H1 (cell line): ENCODE measurements at regions not wholly inside any gene's neighbourhood (a gene's known extent, or its start where the extent isn't known, plus 50 kb on each side); places are given as distances from the start of the nearest gene placed in this dataset.

Experiments
- CTCF ChIA-PET: fragments of 300-600 bp; sonication (Branson Sonifier 250); formaldehyde crosslinking; loops from one replicate; lab custom pipeline; 2021; ENCODE audit not compliant: partially characterized antibody; lab: Charles Lee
- POLR2A ChIA-PET: fragments of 300-600 bp; sonication (Branson Sonifier 250); formaldehyde crosslinking; loops from one replicate; lab custom pipeline; 2021; ENCODE audit warnings: inconsistent platforms; ENCODE audit not compliant: partially characterized antibody; lab: Charles Lee
- DNase-seq, 2 experiments: peaks; one replicate each; pipeline versions ENCODE4 v3.0.0 to v3.0.0-alpha.2; 2010 to 2022; ENCODE audit warnings: low spot score in 2 of 2, low read depth in 1 of 2, mixed read lengths in 1 of 2
- FAIRE-seq: peaks from 2 replicates; lab custom pipeline; 2011; peaks lifted over from hg19 to GRCh38; lab: Jason Lieb, UNC
- H2AFZ ChIP-seq: 2 replicates; pipeline ENCODE4 v1.8.1; 2012; ENCODE audit warnings: low read length, inconsistent platforms
- H2AK5ac ChIP-seq: 2 replicates; pipeline ENCODE4 v1.6.1; 2013; ENCODE audit warnings: low read depth, low read length
- H2BK120ac ChIP-seq: replicated peaks from 2 replicates; pipeline ENCODE3; 2013; ENCODE audit warnings: low read depth, low read length, inconsistent platforms
- H2BK12ac ChIP-seq: 2 replicates; pipeline ENCODE4 v1.6.1; 2013; ENCODE audit warnings: low read depth, low read length
- H2BK15ac ChIP-seq: 2 replicates; pipeline ENCODE4 v1.6.1; 2013; ENCODE audit warnings: low read length
- H2BK20ac ChIP-seq: 2 replicates; pipeline ENCODE4 v1.6.1; 2013; ENCODE audit warnings: low read length
- H2BK5ac ChIP-seq: 2 replicates; pipeline ENCODE4 v1.6.1; 2013; ENCODE audit warnings: low read depth, low read length
- H3K14ac ChIP-seq: 2 replicates; pipeline ENCODE4 v1.6.1; 2013; ENCODE audit warnings: inconsistent platforms; ENCODE audit not compliant: insufficient read length
- H3K18ac ChIP-seq: 2 replicates; pipeline ENCODE4 v1.6.1; 2013; ENCODE audit warnings: low read length; ENCODE audit errors: extremely low read depth
- H3K23ac ChIP-seq: 2 replicates; pipeline ENCODE4 v1.6.1; 2013; ENCODE audit warnings: inconsistent platforms; ENCODE audit not compliant: insufficient read length
- H3K23me2 ChIP-seq: 2 replicates; pipeline ENCODE4 v1.6.1; 2013; ENCODE audit warnings: low read depth, low read length
- H3K27ac ChIP-seq: 2 replicates; pipeline ENCODE4 v1.6.1; 2011; ENCODE audit warnings: low read depth, low read length, inconsistent platforms
- H3K27me3 ChIP-seq, 4 experiments: replicated peaks in 1 of 4; 1 replicate in 1 of 4; 2 replicates in 3 of 4; pipeline versions ENCODE4 v1.6.1 to v1.8.1; 2011 to 2013; ENCODE audit warnings: low read length in 3 of 4, mild to moderate bottlenecking in 3 of 4, inconsistent platforms in 2 of 4, mixed read lengths in 2 of 4, moderate library complexity in 1 of 4; ENCODE audit not compliant: control insufficient read depth in 3 of 4, insufficient read depth in 3 of 4; ENCODE audit errors: extremely low read depth in 1 of 4
- H3K36me3 ChIP-seq, 4 experiments: 2 replicates each; pipeline versions ENCODE4 v1.6.1 to v1.8.1; 2011 to 2013; ENCODE audit warnings: mild to moderate bottlenecking in 4 of 4, low read length in 3 of 4, moderate library complexity in 2 of 4, control low read depth in 1 of 4, inconsistent platforms in 1 of 4; ENCODE audit not compliant: insufficient read depth in 4 of 4, control insufficient read depth in 2 of 4
- H3K4ac ChIP-seq: replicated peaks from 2 replicates; pipeline ENCODE3; 2013; ENCODE audit warnings: low read length, low read depth, mixed read lengths, inconsistent platforms; ENCODE audit not compliant: insufficient read length
- H3K4me1 ChIP-seq, 4 experiments: replicated peaks in 1 of 4; 1 replicate in 1 of 4; 2 replicates in 3 of 4; pipeline versions ENCODE4 v1.6.1 to v1.8.1; 2011 to 2013; ENCODE audit warnings: low read length in 3 of 4, inconsistent platforms in 2 of 4, mixed read lengths in 1 of 4; ENCODE audit not compliant: insufficient read depth in 4 of 4, control insufficient read depth in 3 of 4
- H3K4me2 ChIP-seq, 2 experiments: 2 replicates each; pipeline versions ENCODE4 v1.6.1 to v1.8.1; 2011 to 2013; ENCODE audit warnings: low read depth in 2 of 2, low read length in 2 of 2, control low read depth in 1 of 2, inconsistent platforms in 1 of 2, mild to moderate bottlenecking in 1 of 2; ENCODE audit not compliant: insufficient read depth in 1 of 2
- H3K4me3 ChIP-seq, 4 experiments: fragments of 200-600, 300-600 bp in 1 of 4; sonication (generic), shearing (Covaris generic), sonication (Bioruptor Twin) in 1 of 4; 2 replicates each; pipeline versions ENCODE4 v1.5.1 to v1.8.1; 2011 to 2016; ENCODE audit warnings: low read length in 4 of 4, low read depth in 3 of 4, control low read depth in 2 of 4, inconsistent platforms in 2 of 4, mild to moderate bottlenecking in 2 of 4, mixed read lengths in 1 of 4, moderate library complexity in 1 of 4; ENCODE audit not compliant: insufficient read depth in 2 of 4; ENCODE audit errors: extremely low read depth in 1 of 4
- H3K56ac ChIP-seq: replicated peaks from 2 replicates; pipeline ENCODE3; 2013; ENCODE audit warnings: low read depth, mild to moderate bottlenecking, mixed read lengths, low read length, inconsistent platforms; ENCODE audit not compliant: insufficient read length
- H3K79me1 ChIP-seq: 2 replicates; pipeline ENCODE4 v1.6.1; 2013; ENCODE audit warnings: low read depth, low read length, control low read depth
- H3K79me2 ChIP-seq, 2 experiments: 2 replicates each; pipeline versions ENCODE4 v1.6.1 to v1.8.1; 2012 to 2013; ENCODE audit warnings: low read length in 2 of 2, mild to moderate bottlenecking in 2 of 2, inconsistent platforms in 1 of 2; ENCODE audit not compliant: insufficient read depth in 2 of 2, control insufficient read depth in 1 of 2
- H3K9ac ChIP-seq, 4 experiments: replicated peaks in 1 of 4; 1 replicate in 1 of 4; 2 replicates in 3 of 4; pipeline versions ENCODE4 v1.6.1 to v1.8.1; 2011 to 2013; ENCODE audit warnings: low read depth in 3 of 4, low read length in 3 of 4, control low read depth in 2 of 4, mild to moderate bottlenecking in 2 of 4, moderate library complexity in 2 of 4, inconsistent platforms in 1 of 4; ENCODE audit errors: extremely low read depth in 1 of 4
- H3K9me3 ChIP-seq, 2 experiments: 2 replicates each; pipeline versions ENCODE4 v1.6.1 to v1.8.1; 2012 to 2013; ENCODE audit warnings: mild to moderate bottlenecking in 2 of 2, moderate library complexity in 2 of 2, control low read depth in 1 of 2, inconsistent platforms in 1 of 2, low read depth in 1 of 2, low read length in 1 of 2, mixed read lengths in 1 of 2; ENCODE audit not compliant: insufficient read depth in 2 of 2
- H4K20me1 ChIP-seq, 2 experiments: replicated peaks in 1 of 2; 2 replicates each; pipeline versions ENCODE3 to v1.8.1; 2011 to 2013; ENCODE audit warnings: inconsistent platforms in 2 of 2, low read length in 2 of 2, mild to moderate bottlenecking in 1 of 2; ENCODE audit not compliant: insufficient read depth in 2 of 2, control insufficient read depth in 1 of 2
- H4K5ac ChIP-seq: 2 replicates; pipeline ENCODE4 v1.6.1; 2013; ENCODE audit warnings: low read length, low read depth, mixed read lengths, inconsistent platforms; ENCODE audit not compliant: insufficient read length
- H4K8ac ChIP-seq: 2 replicates; pipeline ENCODE4 v1.8.0; 2013; ENCODE audit warnings: mild to moderate bottlenecking, moderate library complexity, low read length, inconsistent platforms; ENCODE audit not compliant: insufficient read depth; ENCODE audit errors: extremely low read depth
- H4K91ac ChIP-seq: replicated peaks from 2 replicates; pipeline ENCODE3; 2013; ENCODE audit warnings: low read length, mixed read lengths, inconsistent platforms; ENCODE audit not compliant: insufficient read length
- CBX8 ChIP-seq: fragments of 300-800, 300-1000 bp; sonication (generic); IDR thresholded peaks from 2 replicates; pipeline ENCODE4 v1.7.1; 2016; ENCODE audit warnings: low read depth, low read length, borderline replicate concordance
- CHD2 ChIP-seq: IDR thresholded peaks from 2 replicates; pipeline ENCODE4 v1.6.1; 2012; ENCODE audit warnings: low read length, improper control_type of control experiment
- CREB1 ChIP-seq: IDR thresholded peaks from 2 replicates; pipeline ENCODE4 v1.6.1; 2012; ENCODE audit warnings: inconsistent platforms
- KDM1A ChIP-seq: fragments of 200-600, 300-600 bp; sonication (generic); IDR thresholded peaks from 2 replicates; pipeline ENCODE4 v1.7.1; 2016; ENCODE audit warnings: mild to moderate bottlenecking, low read length, borderline replicate concordance
- KDM5A ChIP-seq: fragments of 200-600 bp; IDR thresholded peaks from 2 replicates; pipeline ENCODE4 v1.7.1; 2012; ENCODE audit warnings: mild to moderate bottlenecking, low read length, inconsistent platforms, mixed read lengths
- NANOG ChIP-seq: IDR thresholded peaks from 2 replicates; pipeline ENCODE4 v1.6.1; 2011; ENCODE audit warnings: low read length, low read depth, mild to moderate bottlenecking, inconsistent platforms; ENCODE audit not compliant: insufficient read depth, poor library complexity, severe bottlenecking
- SIRT6 ChIP-seq: IDR thresholded peaks from one replicate; pipeline ENCODE4 v1.7.1; 2012; ENCODE audit warnings: low read length, inconsistent platforms
- SUZ12 ChIP-seq: fragments of 200-600 bp; sonication (generic); IDR thresholded peaks from 2 replicates; pipeline ENCODE4 v1.6.1; 2012; ENCODE audit warnings: mild to moderate bottlenecking, inconsistent platforms, low read length, moderate library complexity, mixed read lengths
- TAF7 ChIP-seq: optimal IDR thresholded peaks from 2 replicates; pipeline ENCODE3; 2011; ENCODE audit warnings: low read depth, mild to moderate bottlenecking, inconsistent platforms, low read length, moderate library complexity, borderline replicate concordance
- TCF12 ChIP-seq: IDR thresholded peaks from 2 replicates; pipeline ENCODE4 v1.6.1; 2011; ENCODE audit warnings: low read depth, mild to moderate bottlenecking, low read length
- TEAD4 ChIP-seq: IDR thresholded peaks from 2 replicates; pipeline ENCODE4 v1.6.1; 2012; ENCODE audit warnings: low read depth, low read length, inconsistent platforms, mixed read lengths
- YY1 ChIP-seq: IDR thresholded peaks from 2 replicates; pipeline ENCODE4 v1.6.1; 2011; ENCODE audit warnings: low read depth, mild to moderate bottlenecking, low read length
- WGBS, 2 experiments: shearing (Covaris generic) in 1 of 2; methylation state at CpG; one replicate each; pipeline versions ENCODE4 v1.1.6 to v1.1.7; 2013 to 2015; ENCODE audit warnings: low lambda C conversion rate in 2 of 2, mixed read lengths in 2 of 2, inconsistent platforms in 1 of 2, low coverage in 1 of 2, missing lambda C conversion rate in 1 of 2; ENCODE audit not compliant: insufficient replicate concordance in 2 of 2, insufficient coverage in 1 of 2, insufficient read length in 1 of 2; ENCODE audit errors: extremely low coverage in 1 of 2, missing lambda C conversion rate in 1 of 2; 5-methylcytosine and 5-hydroxymethylcytosine counted together

- H3K4me2 ChIP-seq: no peak overlapping the region
Measured at GRCh38 chr2:238793801-238794449, 54.0 kb upstream of the TWIST2 start.

More at GRCh38 chr2:238793801-238794449, 54.0 kb upstream of the TWIST2 start:
- H2BK12ac ChIP-seq: no peak overlapping the region
- no peak overlapping the region for H2BK5ac ChIP-seq
- no peaks in the 10 kb centered on the region for H3K79me2 ChIP-seq
- H2BK15ac ChIP-seq: no peak overlapping the region
- no peak overlapping the region for H3K14ac ChIP-seq
- no peak for DNase-seq
- no peaks in the 10 kb centered on the region for H3K79me1 ChIP-seq
- H2AK5ac ChIP-seq: no peak overlapping the region
- no peak overlapping the region for H3K27ac ChIP-seq
- no peak overlapping the region for H4K91ac ChIP-seq
- no peaks in the 10 kb centered on the region for H3K23me2 ChIP-seq
- TF ChIP-seq KDM1A: no peak
- no peak for TF ChIP-seq KDM5A
- TF ChIP-seq SIRT6: no peak
- TF ChIP-seq TAF7: no peak
- no peak for TF ChIP-seq SUZ12
- TF ChIP-seq CBX8: no peak
- TF ChIP-seq CREB1: no peak
- TF ChIP-seq YY1: no peak
- TF ChIP-seq TEAD4: no peak
- no peak for TF ChIP-seq TCF12
- TF ChIP-seq CHD2: no peak
- TF ChIP-seq NANOG: no peak
- H4K20me1 ChIP-seq: no peaks in the 10 kb centered on the region
- H2BK20ac ChIP-seq: no peak overlapping the region
- POLR2A ChIA-PET: no interaction called here
- H3K27me3 ChIP-seq: no peaks in the 10 kb centered on the region
- no peak overlapping the region for H3K4me3 ChIP-seq
- H3K18ac ChIP-seq: no peak overlapping the region
- H3K4ac ChIP-seq: no peak overlapping the region
- H3K56ac ChIP-seq: no peak overlapping the region
- H2BK120ac ChIP-seq: no peak overlapping the region
- 90% methylated on average over 9 of the region's 9 CpGs; no CpG with 5 or more reads in 1 of the 2 experiments for WGBS, 2 experiments
- H3K9ac ChIP-seq: no peak overlapping the region
- H3K4me1 ChIP-seq: no peaks in the 10 kb centered on the region
- no peak overlapping the region for H2AFZ ChIP-seq
- H4K5ac ChIP-seq: no peak overlapping the region
- no peaks in the 10 kb centered on the region for H3K36me3 ChIP-seq
- CTCF ChIA-PET: no interaction called here
- H4K8ac ChIP-seq: no peak overlapping the region
- H3K23ac ChIP-seq: no peak overlapping the region
- FAIRE-seq: no peak
- H3K9me3 ChIP-seq: peaks cover 0 to 12% of the 10 kb centered on the region in 2 experiments; a peak in 1 of 4 replicates
